Large intestine (tissue), 3 donors: ENCODE measurements at regions not wholly inside any gene's neighbourhood (a gene's known extent, or its start where the extent isn't known, plus 50 kb on each side); places are given as distances from the start of the nearest gene placed in this dataset.

Source experiments
- DNase-seq, 2 donors: peaks; one replicate each; pipeline versions ENCODE4 v3.0.0 to v3.0.0-alpha.2; 2013
- H3K27ac ChIP-seq: one replicate; pipeline ENCODE4 v1.5.1; 2013; ENCODE audit warnings: low read length
- H3K27me3 ChIP-seq: 2 replicates; pipeline ENCODE4 v1.6.1; 2013; ENCODE audit warnings: low read length; ENCODE audit not compliant: control insufficient read depth, insufficient read depth
- H3K36me3 ChIP-seq: 2 replicates; pipeline ENCODE4 v1.6.1; 2013; ENCODE audit warnings: low read length; ENCODE audit not compliant: control insufficient read depth, insufficient read depth
- H3K4me1 ChIP-seq: one replicate; pipeline ENCODE4 v1.6.1; 2013; ENCODE audit warnings: low read length; ENCODE audit not compliant: control insufficient read depth, insufficient read depth
- H3K4me3 ChIP-seq: one replicate; pipeline ENCODE4 v1.5.1; 2013; ENCODE audit warnings: low read length
- H3K9me3 ChIP-seq: one replicate; pipeline ENCODE4 v1.6.1; 2013; ENCODE audit warnings: mild to moderate bottlenecking, low read depth, low read length, moderate library complexity; ENCODE audit not compliant: control insufficient read depth
- WGBS: methylation state at CpG from one replicate; pipeline ENCODE4 v1.1.5; 2013; ENCODE audit warnings: low lambda C conversion rate; ENCODE audit not compliant: insufficient coverage; 5-methylcytosine and 5-hydroxymethylcytosine counted together

DNA sequence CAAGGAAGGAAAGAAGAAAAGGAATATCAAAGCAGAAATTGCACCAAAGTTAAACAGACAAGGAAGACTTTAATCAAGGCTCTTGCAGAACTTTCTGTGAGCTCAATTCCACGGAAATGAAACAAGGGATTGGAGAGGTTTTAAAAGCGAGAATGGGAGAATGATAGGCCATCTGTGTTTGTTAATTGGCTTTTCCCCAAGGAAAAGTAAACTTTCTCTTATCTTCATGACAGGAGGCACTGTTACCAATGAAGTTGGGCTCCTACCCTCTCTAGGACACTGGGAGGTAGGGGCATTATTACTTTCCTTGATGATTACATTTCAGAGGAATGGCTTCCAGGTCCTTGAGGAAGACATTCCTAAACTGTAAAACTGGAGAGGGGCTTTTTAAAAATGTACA is 328.8 kb upstream of the NWD2 start:
- Histone ChIP-seq H3K4me3 (no peak overlapping the region), H3K27me3 (no peaks in the 10 kb centered on the region), H3K36me3 (no peaks in the 10 kb centered on the region), H3K9me3 (no peaks in the 10 kb centered on the region), H3K4me1 (no peaks in the 10 kb centered on the region), H3K27ac (no peak overlapping the region)
- WGBS = no CpG with 5 or more reads among the region's 2 CpGs
- no peak for DNase-seq

DNA sequence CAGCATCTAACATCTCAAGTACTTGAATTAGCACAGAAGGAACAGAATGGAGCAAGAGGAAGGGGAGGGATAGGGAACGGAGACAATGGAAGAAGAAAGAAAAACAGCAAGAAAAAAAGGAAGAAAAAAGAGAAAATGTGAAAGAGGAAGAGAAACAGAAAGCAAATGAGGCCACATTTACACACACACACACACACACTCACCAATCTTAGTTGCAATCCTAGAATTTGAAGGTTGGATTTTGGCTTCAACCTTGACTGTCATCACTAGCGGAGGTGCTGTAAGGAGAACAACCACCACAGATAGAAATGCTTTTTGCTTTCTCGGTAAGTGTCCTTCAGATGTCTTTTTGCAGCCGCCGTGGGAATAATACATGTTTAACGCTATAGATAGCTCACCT is 327.1 kb upstream of the NWD2 start:
- 88% methylated on average over 1 of the region's 6 CpGs for WGBS
- Histone ChIP-seq H3K4me1 (no peaks in the 10 kb centered on the region), H3K27ac (no peak overlapping the region), H3K27me3 (no peaks in the 10 kb centered on the region), H3K36me3 (no peaks in the 10 kb centered on the region), H3K4me3 (no peak overlapping the region), H3K9me3 (no peaks in the 10 kb centered on the region)
- no peak for DNase-seq

DNA sequence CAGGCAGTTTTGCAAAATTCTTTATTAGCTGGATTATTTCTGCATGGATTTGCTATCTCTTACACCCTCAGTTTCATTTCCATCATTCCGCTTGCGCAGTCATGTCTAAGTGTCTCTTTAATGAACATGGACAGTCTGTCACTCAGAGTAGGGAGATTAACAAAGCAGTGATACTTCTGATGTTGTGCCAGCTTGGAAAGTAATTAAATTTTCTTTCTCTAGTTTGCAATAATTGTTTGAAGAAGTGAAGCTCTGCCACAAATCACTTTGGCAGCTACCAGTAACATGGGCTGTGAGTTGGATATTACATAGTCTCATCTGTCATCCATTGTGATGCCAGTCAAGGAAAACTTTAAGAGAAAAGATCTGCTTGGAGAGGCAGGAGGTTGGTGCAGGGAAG is 324.8 kb upstream of the NWD2 start:
- no peaks in the 10 kb centered on the region for H3K27me3 ChIP-seq
- no peaks in the 10 kb centered on the region for H3K9me3 ChIP-seq
- no peak overlapping the region for H3K4me3 ChIP-seq
- no peaks in the 10 kb centered on the region for H3K4me1 ChIP-seq
- H3K27ac ChIP-seq = no peak overlapping the region
- no peak for DNase-seq
- H3K36me3 ChIP-seq = no peaks in the 10 kb centered on the region
- 75% methylated on average over 2 of the region's 2 CpGs for WGBS

DNA sequence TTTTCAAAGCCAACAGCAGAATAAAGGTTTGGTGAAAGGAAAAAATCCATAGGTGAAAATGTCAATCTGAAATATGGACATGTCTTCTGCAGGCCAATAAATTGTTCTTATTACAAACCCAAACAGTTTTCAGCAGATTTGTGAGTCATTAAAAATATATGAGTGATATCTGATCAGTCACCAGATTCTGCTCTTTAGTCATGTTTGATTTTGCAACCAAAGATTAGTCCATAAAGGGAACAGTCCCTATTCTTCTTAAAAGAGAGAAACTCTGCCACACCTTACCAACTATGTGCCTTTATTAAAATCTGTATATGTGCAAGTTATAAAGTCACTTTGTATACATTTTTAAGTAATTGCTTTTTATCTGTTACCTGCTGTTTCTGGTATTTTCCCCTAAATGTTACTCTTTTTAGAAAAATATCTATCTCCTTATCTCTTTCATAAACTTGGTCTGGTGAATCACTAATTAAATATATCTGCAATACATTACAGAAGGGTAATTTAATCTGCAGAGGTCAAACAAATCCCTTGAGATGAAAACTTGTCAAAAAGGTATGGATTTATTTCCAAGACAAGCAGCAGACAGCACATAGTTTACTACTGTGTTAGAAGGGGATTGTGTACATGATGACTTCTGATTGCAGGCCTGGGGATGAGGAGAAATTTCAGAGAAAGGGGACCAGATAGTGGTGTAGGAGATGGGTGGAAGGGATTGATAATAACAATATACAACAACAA is 322.9 kb upstream of the NWD2 start:
- Histone ChIP-seq H3K9me3 (no peaks in the 10 kb centered on the region), H3K4me3 (no peak overlapping the region), H3K36me3 (no peaks in the 10 kb centered on the region), H3K27me3 (no peaks in the 10 kb centered on the region), H3K4me1 (no peaks in the 10 kb centered on the region), H3K27ac (no peak overlapping the region)
- no peak for DNase-seq

DNA sequence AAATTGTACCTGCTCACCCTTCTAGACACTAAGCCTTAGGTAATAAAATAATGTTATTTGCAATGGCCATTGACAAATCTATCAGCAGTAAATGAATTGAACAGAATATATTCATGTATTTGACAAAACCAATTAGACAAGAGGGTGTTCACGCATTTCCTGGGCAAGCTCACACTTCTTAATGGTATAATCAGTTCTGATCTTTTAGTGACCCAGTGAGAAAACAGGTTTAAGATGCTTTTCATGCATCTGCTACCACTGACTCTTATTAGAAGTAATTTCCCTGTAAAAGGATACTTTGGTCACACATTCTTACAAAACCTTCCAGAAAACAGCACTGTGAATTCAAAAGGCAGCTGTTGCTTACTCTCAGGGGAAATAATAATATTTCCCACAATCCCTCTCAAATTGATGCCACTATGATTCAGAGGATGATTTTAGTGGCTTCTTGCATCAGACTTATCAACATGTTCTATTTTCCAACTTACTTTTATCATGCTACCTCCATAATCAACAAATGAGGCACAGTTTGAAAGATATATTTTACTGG is 313.9 kb upstream of the NWD2 start:
- H3K27me3 ChIP-seq = no peaks in the 10 kb centered on the region
- WGBS = 100% methylated on average over 1 of the region's 1 CpG
- H3K4me3 ChIP-seq = no peak overlapping the region
- H3K9me3 ChIP-seq = no peaks in the 10 kb centered on the region
- DNase-seq = no peak
- no peaks in the 10 kb centered on the region for H3K36me3 ChIP-seq
- no peak overlapping the region for H3K27ac ChIP-seq
- no peaks in the 10 kb centered on the region for H3K4me1 ChIP-seq

DNA sequence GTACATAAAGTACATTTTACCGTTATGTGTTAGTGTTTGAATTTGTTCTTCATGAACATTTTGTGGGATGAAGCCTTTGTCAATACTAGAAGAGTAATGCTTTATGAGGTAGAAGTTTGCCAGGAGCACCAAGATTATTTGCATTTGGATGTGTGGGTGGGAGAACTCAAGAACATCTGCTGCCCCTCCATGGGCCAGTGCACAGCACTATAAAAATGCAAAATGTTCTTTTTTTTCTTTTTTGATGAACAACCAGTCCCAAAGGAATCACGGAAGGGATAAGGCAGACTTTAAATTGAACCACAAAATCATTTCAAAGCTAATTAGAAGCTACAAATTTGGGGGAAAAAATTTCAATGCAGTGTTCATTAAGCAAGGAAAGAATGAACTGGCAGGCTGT is 300.3 kb upstream of the NWD2 start:
- Histone ChIP-seq H3K27ac (no peak overlapping the region), H3K9me3 (no peaks in the 10 kb centered on the region), H3K27me3 (no peaks in the 10 kb centered on the region), H3K4me3 (no peak overlapping the region), H3K36me3 (no peaks in the 10 kb centered on the region), H3K4me1 (no peaks in the 10 kb centered on the region)
- WGBS = 92% methylated on average over 2 of the region's 2 CpGs
- DNase-seq = no peak

DNA sequence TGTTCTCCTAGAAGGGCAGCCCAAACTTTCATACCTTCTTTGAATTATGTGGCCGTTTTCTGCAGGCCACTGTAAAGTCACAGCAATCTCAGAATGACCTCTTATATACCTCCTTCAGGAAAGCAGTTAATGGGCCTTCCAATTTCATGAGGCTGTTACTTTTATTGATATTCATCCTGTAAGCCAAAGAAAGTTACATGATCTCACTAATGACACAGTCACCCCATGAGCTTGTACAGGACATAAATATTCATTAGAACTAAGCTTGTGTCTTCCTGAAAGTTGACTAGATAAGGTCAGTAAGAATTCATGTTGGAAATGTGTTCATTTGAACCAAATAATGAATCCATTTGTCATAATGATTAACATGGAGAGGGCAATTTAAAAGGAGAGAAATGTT is 283.1 kb upstream of the NWD2 start:
- Histone ChIP-seq H3K36me3 (no peaks in the 10 kb centered on the region), H3K27ac (no peak overlapping the region), H3K4me3 (no peak overlapping the region), H3K27me3 (no peaks in the 10 kb centered on the region), H3K9me3 (no peaks in the 10 kb centered on the region), H3K4me1 (no peaks in the 10 kb centered on the region)
- no peak for DNase-seq
- WGBS = no CpG with 5 or more reads among the region's 1 CpG

DNA sequence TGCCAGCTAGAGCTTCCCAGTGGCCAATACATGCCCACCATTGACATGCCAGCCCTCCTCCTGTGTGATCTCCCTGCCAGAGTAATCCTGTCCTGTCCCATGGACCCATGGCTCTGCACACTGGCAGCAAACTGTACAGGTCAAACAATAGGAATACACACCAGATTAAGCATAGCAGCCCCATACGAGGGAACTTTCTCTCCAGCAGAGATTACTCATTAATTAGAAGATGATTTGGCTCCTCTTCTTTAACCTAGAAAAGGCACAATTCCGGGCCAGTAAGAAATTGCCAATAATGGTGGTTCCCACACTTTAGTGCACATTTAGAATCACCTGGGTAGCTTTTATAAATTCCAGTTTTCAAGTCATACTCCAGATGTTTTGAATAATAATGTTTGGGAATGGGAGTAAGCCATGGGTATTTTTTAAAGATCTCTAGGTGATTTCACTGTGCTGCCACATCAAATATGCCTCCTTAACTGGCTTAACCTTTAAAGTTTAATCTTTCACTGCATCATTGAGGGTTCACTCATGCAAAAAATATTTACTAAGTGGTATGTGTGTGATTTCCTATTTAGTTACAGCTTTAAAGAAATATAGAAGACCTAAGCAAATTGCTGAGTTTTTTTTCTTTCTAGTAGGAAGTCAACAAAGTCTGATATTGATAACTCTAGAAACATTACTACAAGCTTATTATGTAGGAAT is 277.6 kb upstream of the NWD2 start:
- Histone ChIP-seq H3K9me3 (no peaks in the 10 kb centered on the region), H3K36me3 (no peaks in the 10 kb centered on the region), H3K27ac (no peak overlapping the region), H3K4me3 (no peak overlapping the region), H3K27me3 (no peaks in the 10 kb centered on the region), H3K4me1 (no peaks in the 10 kb centered on the region)
- WGBS = no CpG with 5 or more reads among the region's 2 CpGs
- no peak for DNase-seq

DNA sequence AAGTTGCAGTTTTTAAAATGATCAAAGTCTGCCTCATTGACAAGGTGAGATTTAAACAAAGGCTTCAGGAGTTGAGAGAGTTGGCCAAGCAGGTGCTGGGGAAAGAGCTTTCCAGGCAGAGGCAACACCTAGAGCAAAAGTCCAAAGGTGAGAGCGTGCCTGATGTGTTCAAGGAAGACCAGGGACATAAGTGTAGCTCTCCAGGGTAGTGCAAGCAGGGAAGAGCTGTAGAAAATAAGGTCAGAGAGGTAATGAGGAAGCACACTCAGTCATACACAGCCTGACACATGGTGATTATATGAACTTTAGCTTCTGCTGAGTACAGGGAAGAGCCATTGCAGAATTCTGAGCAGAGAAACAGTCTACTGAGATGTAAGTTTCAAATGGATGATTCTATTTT is 265.0 kb upstream of the NWD2 start:
- no peaks in the 10 kb centered on the region for H3K36me3 ChIP-seq
- DNase-seq = peak; percentile 58 to 83
- H3K27me3 ChIP-seq = no peaks in the 10 kb centered on the region
- H3K4me3 ChIP-seq = no peak overlapping the region
- no CpG with 5 or more reads among the region's 1 CpG for WGBS
- peak overlapping the region; percentile 32 for H3K27ac ChIP-seq
- H3K4me1 ChIP-seq = no peaks in the 10 kb centered on the region
- H3K9me3 ChIP-seq = no peaks in the 10 kb centered on the region

DNA sequence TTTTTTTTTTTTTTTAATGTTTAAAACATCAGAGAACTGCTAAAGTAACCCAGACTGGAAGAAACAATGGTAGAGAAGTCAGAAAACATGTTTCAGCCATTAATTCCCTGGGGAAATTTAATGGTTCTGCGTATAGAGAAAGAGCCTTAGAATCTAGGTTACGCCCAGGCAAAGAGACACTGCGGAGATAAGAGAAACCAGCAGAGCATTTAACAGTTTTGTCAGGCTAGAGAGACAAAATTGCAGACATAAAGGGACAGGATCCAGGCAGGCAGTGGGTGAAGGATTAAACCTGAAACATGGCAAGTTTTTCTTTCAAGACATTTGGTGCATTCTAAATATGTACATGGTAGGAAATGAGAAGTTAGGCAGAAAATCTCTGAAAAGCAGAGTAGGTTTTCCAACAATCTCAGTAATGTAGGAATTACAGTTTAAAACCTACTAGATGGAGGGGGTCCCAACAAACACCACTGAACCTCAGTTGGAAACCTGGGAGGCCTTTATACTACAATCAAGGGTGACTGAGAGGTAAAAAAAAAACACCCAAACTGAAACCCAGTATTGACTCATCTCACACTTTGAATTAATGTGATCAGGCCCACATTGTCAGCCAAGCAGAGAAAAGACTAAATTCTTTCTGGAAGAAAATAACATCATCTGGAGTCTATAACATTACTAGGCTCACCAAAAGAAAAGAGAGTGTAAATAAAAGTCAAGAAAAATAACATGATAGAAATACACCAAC is 254.2 kb upstream of the NWD2 start:
- 63% methylated on average over 3 of the region's 3 CpGs for WGBS
- Histone ChIP-seq H3K36me3 (no peaks in the 10 kb centered on the region), H3K4me3 (no peak overlapping the region), H3K27ac (no peak overlapping the region), H3K9me3 (no peaks in the 10 kb centered on the region), H3K27me3 (no peaks in the 10 kb centered on the region), H3K4me1 (no peaks in the 10 kb centered on the region)
- DNase-seq = no peak
